Erythroblast (primary cell): ENCODE measurements at regions not wholly inside any gene's neighbourhood (a gene's known extent, or its start where the extent isn't known, plus 50 kb on each side); places are given as distances from the start of the nearest gene placed in this dataset.

ENCODE experiments used
- GATA1 ChIP-seq: IDR thresholded peaks from 2 replicates; pipeline ENCODE4 v1.6.1; 2011; ENCODE audit warnings: low read depth, mild to moderate bottlenecking, control low read depth, low read length, moderate library complexity
- POLR2A ChIP-seq: IDR thresholded peaks from 2 replicates; pipeline ENCODE4 v1.6.1; 2011; ENCODE audit warnings: mild to moderate bottlenecking, low read length

DNA sequence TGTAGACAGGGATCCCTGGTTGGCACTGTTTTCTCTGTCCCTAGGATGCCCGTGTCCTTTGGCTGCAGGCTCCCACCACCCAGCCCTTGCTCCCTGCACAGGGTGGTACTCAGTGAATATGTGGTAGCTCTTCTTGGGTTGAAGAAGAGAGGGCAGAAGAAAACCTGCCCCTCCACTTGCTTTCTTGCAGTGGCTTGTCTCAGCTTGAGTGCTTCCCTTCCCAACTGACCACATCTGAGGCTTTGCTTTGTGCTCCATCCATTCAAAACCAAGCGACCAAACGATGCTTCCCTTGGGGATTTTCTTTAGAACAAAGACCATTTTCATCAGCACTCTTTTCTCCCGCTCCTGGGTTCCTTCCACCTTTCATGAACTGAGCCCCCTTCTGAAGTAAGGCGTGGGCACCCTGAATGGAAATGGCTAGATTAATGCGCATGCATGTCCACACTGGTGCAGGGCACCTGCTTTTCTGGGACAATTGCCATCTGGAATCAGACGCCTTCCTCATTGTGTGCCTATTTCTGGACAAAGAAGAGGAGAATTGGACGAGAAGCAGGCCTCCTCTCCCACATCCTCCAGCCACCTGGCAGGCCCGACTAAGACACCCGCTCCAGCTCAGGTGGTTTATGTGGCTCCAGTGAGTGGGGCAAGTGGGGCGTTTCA is 59.1 kb downstream of the ARL4C start:
- TF ChIP-seq POLR2A (no peak), GATA1 (no peak)
